ENCODE measurements at regions not wholly inside any gene's neighbourhood (a gene's known extent, or its start where the extent isn't known, plus 50 kb on each side); places are given as distances from the start of the nearest gene placed in this dataset.

DNA sequence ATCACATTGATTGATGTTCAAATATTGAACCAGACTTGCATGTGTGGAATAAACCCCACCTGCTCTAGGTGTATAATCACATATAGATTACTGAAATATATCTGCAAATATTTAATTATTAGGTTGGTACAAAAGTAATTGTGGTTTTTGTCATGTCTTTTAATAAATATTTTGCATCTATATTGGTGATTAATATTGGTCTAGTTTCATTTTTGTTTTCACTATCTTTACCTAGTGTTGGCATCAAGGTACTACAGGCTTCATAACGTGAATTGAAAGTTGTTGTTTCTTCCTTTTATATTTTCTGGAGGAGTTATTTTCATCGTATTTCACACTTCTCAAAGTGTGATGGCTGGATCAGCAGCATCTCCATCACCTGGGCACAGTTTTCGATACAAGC is 740.0 kb upstream of the TMEM132C start:
- CTCF ChIA-PET = no interaction called here
- Histone ChIP-seq H4K20me1 (replicated peaks; ENCODE audit: control insufficient read depth, extremely low read depth, insufficient read depth, low read length) (no peaks in the 10 kb centered on the region), H3K79me2 (ENCODE audit: control insufficient read depth, insufficient read depth, low read length) (no peaks in the 10 kb centered on the region), H3K27me3 (ENCODE audit: control insufficient read depth in 2 of 2, insufficient read depth in 2 of 2, low read length in 2 of 2) (no peaks in the 10 kb centered on the region), H3K9me1 (replicated peaks; ENCODE audit: control insufficient read depth, extremely low read depth, insufficient read depth, low read length) (no peaks in the 10 kb centered on the region), H3K9ac (replicated peaks; ENCODE audit: extremely low read depth, insufficient read depth, low read length) (no peak overlapping the region), H3K27ac (ENCODE audit: insufficient read depth, low read depth, low read length) (no peak overlapping the region), H3K4me2 (ENCODE audit: insufficient read depth, low read length) (no peak overlapping the region), H3K9me3 (replicated peaks; ENCODE audit: control insufficient read depth, insufficient read depth, low read length) (peaks cover 3% of the 10 kb centered on the region), H3K4me1 (ENCODE audit: control insufficient read depth, extremely low read depth, insufficient read depth, low read length) (no peaks in the 10 kb centered on the region), H3K4me3 (replicated peaks in 1 of 3; ENCODE audit: insufficient read depth in 1 of 3, low read depth in 1 of 3, low read length in 3 of 3) (no peak overlapping the region), H3K36me3 (ENCODE audit: control insufficient read depth in 2 of 2, extremely low read depth in 1 of 2, insufficient read depth in 2 of 2, low read length in 2 of 2) (no peaks in the 10 kb centered on the region), H2AFZ (ENCODE audit: low read depth, low read length) (no peak overlapping the region)
- dilution Hi-C loops (cut with MboI; ENCODE audit: extremely low pct_ligation_motif_present, low sequenced_read_pairs) = no loop called here
- intact Hi-C loops (cut with micrococcal nuclease) = no loop called here
- no peak for FAIRE-seq
- DNase-seq (ENCODE audit: low read depth, low spot score) = no peak
- TF ChIP-seq GATA2 (IDR thresholded peaks at IDR 0.05; ENCODE audit: insufficient read depth, insufficient read length, low read depth, low read length) = no peak
- no peak for TF ChIP-seq CTCF (IDR thresholded peaks at IDR 0.05; ENCODE audit: extremely low read depth in 1 of 2, insufficient read depth in 1 of 2, low read depth in 1 of 2, low read length in 2 of 2)
- no peak for TF ChIP-seq POLR2A (IDR thresholded peaks at IDR 0.05; ENCODE audit: low read depth, low read length)
- TF ChIP-seq MYC (IDR thresholded peaks at IDR 0.05; ENCODE audit: low read depth, low read length) = no peak
- TF ChIP-seq POLR2AphosphoS5 (IDR thresholded peaks at IDR 0.05; ENCODE audit: insufficient read depth, low read depth, low read length) = no peak
- POLR2A ChIA-PET = no interaction called here
- BruUV-seq (replicated peaks) = no TSS peak

DNA sequence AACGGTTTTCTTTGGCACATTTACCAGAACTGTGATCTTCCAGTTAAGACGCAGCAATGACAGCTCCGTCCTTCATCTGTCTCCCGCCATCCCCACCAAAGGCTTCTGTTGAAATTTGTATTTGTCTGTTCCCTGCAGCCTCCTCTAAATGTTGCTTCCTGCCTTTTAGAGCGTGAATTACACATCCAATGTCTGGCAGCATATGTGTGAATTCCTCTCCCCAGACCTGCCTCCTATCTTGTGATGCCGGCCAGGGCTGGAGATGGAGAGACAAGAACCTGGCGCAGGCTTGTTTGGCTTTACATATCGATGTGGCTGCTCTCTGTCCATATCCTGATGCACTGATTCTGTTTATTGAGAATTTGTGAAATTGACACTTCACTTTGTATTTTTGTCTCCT is 738.4 kb upstream of the TMEM132C start:
- TF ChIP-seq POLR2A (IDR thresholded peaks at IDR 0.05; ENCODE audit: low read depth, low read length) = no peak
- TF ChIP-seq CTCF (IDR thresholded peaks at IDR 0.05; ENCODE audit: extremely low read depth in 1 of 2, insufficient read depth in 1 of 2, low read depth in 1 of 2, low read length in 2 of 2) = no peak
- TF ChIP-seq EZH2 (IDR thresholded peaks at IDR 0.05; ENCODE audit: borderline replicate concordance, low read depth, low read length, severe bottlenecking) = no peak
- TF ChIP-seq GATA2 (IDR thresholded peaks at IDR 0.05; ENCODE audit: insufficient read depth, insufficient read length, low read depth, low read length) = no peak
- TF ChIP-seq MAX (IDR thresholded peaks at IDR 0.05; ENCODE audit: insufficient read depth, insufficient read length) = no peak
- no peak for TF ChIP-seq POLR2AphosphoS5 (IDR thresholded peaks at IDR 0.05; ENCODE audit: insufficient read depth, low read depth, low read length)
- TF ChIP-seq MYC (IDR thresholded peaks at IDR 0.05; ENCODE audit: low read depth, low read length) = no peak
- no peak for TF ChIP-seq JUN (IDR thresholded peaks at IDR 0.05; ENCODE audit: borderline replicate concordance, insufficient read depth, insufficient read length, low read depth)
- no peak for TF ChIP-seq FOS (IDR thresholded peaks at IDR 0.05; ENCODE audit: borderline replicate concordance, insufficient read depth, low read length)
- H3K9me1 ChIP-seq (replicated peaks; ENCODE audit: control insufficient read depth, extremely low read depth, insufficient read depth, low read length) = no peaks in the 10 kb centered on the region

More for the DNA sequence above, 738.4 kb upstream of the TMEM132C start:
- Histone ChIP-seq H3K4me1 (ENCODE audit: control insufficient read depth, extremely low read depth, insufficient read depth, low read length) (no peaks in the 10 kb centered on the region), H3K9me3 (replicated peaks; ENCODE audit: control insufficient read depth, insufficient read depth, low read length) (peaks cover 3% of the 10 kb centered on the region), H3K36me3 (ENCODE audit: control insufficient read depth in 2 of 2, extremely low read depth in 1 of 2, insufficient read depth in 2 of 2, low read length in 2 of 2) (no peaks in the 10 kb centered on the region), H3K79me2 (ENCODE audit: control insufficient read depth, insufficient read depth, low read length) (no peaks in the 10 kb centered on the region), H3K27ac (ENCODE audit: insufficient read depth, low read depth, low read length) (no peak overlapping the region), H3K4me2 (ENCODE audit: insufficient read depth, low read length) (no peak overlapping the region), H3K27me3 (ENCODE audit: control insufficient read depth in 2 of 2, insufficient read depth in 2 of 2, low read length in 2 of 2) (no peaks in the 10 kb centered on the region), H3K9ac (replicated peaks; ENCODE audit: extremely low read depth, insufficient read depth, low read length) (no peak overlapping the region), H2AFZ (ENCODE audit: low read depth, low read length) (no peak overlapping the region), H3K4me3 (replicated peaks in 1 of 3; ENCODE audit: insufficient read depth in 1 of 3, low read depth in 1 of 3, low read length in 3 of 3) (no peak overlapping the region), H4K20me1 (replicated peaks; ENCODE audit: control insufficient read depth, extremely low read depth, insufficient read depth, low read length) (no peaks in the 10 kb centered on the region)
- CTCF ChIA-PET = no interaction called here
- POLR2A ChIA-PET = no interaction called here
- FAIRE-seq (no peak), DNase-seq (ENCODE audit: low read depth, low spot score) (no peak)
- intact Hi-C loops (cut with micrococcal nuclease) = no loop called here
- dilution Hi-C loops (cut with MboI; ENCODE audit: extremely low pct_ligation_motif_present, low sequenced_read_pairs) = no loop called here
- BruUV-seq (replicated peaks) = no TSS peak

Data from endothelial cell of umbilical vein (primary cell).